K562 (cell line): ENCODE measurements at regions not wholly inside any gene's neighbourhood (a gene's known extent, or its start where the extent isn't known, plus 50 kb on each side); places are given as distances from the start of the nearest gene placed in this dataset.

Experiments used
- ADNP ChIP-seq: fragments of 200-800 bp; sonication (Bioruptor generic); IDR thresholded peaks from 2 replicates; pipeline ENCODE4 v1.6.1; 2016; ENCODE audit warnings: missing genetic modification characterization, missing compliant biosample characterization
- TF ChIP-seq, protein P1 (sequence below), 2 experiments: fragments of 450-650 bp; IDR thresholded peaks; 2 replicates each; pipeline ENCODE4 v1.6.1; 2016; ENCODE audit warnings: mild to moderate bottlenecking in 2 of 2, borderline replicate concordance in 1 of 2, low read depth in 1 of 2, moderate library complexity in 1 of 2

DNA sequence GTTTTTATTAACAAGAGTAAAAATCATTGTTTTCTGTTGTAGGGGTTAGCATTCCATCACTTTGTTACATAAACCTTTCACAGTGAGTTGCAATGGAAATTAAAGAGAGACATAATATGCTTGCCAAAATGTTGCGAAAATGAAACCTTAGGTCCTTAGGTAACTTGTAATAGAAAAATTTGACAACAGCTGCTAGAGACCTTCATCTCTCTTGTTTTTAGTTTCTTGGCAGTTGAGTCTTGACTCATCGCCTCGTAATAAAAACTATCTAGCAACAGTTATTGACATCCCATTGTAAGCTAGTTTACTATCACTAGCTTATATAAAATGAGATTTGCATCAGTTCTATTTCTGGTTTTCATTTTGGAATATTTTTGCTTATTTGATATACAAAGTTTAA is 179.0 kb upstream of the MMS22L start (continued):
- TF ChIP-seq, protein P1, sequence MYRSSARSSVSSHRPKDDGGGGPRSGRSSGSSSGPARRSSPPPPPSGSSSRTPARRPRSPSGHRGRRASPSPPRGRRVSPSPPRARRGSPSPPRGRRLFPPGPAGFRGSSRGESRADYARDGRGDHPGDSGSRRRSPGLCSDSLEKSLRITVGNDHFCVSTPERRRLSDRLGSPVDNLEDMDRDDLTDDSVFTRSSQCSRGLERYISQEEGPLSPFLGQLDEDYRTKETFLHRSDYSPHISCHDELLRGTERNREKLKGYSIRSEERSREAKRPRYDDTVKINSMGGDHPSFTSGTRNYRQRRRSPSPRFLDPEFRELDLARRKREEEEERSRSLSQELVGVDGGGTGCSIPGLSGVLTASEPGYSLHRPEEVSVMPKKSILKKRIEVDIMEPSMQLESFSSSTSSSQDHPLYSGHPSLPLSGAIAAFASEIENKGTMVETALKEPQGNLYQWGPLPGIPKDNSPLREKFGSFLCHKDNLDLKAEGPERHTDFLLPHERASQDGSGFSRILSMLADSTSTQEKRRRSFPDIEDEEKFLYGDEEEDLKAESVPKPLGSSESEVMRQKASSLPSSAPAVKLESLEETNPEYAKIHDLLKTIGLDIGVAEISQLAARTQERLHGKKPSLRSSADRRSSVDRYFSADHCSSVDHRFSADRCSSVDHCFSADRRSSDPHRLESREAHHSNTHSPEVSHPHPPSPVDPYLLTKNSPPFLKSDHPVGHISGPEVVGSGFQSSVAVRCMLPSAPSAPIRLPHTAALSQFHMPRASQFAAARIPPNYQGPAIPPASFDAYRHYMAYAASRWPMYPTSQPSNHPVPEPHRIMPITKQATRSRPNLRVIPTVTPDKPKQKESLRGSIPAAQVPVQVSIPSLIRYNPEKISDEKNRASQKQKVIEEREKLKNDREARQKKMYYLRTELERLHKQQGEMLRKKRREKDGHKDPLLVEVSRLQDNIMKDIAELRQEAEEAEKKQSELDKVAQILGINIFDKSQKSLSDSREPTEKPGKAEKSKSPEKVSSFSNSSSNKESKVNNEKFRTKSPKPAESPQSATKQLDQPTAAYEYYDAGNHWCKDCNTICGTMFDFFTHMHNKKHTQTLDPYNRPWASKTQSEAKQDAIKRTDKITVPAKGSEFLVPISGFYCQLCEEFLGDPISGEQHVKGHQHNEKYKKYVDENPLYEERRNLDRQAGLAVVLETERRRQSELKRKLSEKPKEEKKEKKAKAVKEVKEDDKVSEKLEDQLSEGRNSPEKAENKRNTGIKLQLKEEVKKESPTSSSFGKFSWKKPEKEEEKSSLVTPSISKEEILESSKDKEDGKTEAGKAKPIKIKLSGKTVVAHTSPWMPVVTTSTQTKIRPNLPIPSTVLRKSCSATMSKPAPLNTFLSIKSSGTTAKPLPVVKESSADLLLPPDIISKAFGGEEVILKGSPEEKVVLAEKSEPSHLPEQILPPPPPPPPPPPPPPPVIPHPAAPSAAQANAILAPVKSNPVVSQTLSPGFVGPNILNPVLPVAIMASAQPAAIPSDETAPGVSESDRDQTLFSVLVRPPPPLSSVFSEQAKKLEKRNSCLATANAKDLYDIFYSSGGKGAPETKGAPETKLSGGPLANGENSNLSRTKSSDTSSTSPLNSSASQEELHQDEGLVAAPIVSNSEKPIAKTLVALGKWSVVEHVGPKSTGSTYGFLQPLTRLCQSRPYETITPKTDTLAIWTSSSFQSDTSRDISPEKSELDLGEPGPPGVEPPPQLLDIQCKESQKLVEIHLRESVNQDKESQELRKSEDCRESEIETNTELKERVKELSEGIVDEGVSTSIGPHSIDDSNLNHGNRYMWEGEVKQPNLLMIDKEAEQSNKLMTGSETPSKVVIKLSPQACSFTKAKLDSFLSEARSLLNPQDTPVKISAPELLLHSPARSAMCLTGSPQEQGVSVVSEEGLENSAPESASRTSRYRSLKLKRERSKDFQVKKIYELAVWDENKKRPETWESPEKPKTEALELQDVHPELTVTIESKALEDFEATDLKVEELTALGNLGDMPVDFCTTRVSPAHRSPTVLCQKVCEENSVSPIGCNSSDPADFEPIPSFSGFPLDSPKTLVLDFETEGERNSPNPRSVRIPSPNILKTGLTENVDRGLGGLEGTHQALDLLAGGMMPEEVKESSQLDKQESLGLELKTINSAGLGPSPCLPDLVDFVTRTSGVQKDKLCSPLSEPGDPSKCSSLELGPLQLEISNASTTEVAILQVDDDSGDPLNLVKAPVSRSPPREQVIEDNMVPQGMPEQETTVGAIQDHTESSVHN (IDR thresholded peaks at IDR 0.05; ENCODE audit: borderline replicate concordance in 1 of 2, low read depth in 1 of 2), result no peak
- TF ChIP-seq ADNP, result no peak
